K562 (cell line): ENCODE measurements at regions not wholly inside any gene's neighbourhood (a gene's known extent, or its start where the extent isn't known, plus 50 kb on each side); places are given as distances from the start of the nearest gene placed in this dataset.

ENCODE experiments used
- CBFA2T2 ChIP-seq: fragments of 450-650 bp; conservative IDR thresholded peaks from 2 replicates; pipeline ENCODE4 v1.6.1; 2017; ENCODE audit warnings: mild to moderate bottlenecking
- ETS2 ChIP-seq: IDR thresholded peaks from 2 replicates; pipeline ENCODE4 v1.6.1; 2016; ENCODE audit warnings: borderline replicate concordance, missing genetic modification characterization, mild to moderate bottlenecking, moderate library complexity, missing compliant biosample characterization; ENCODE audit not compliant: poor library complexity, severe bottlenecking
- FOXM1 ChIP-seq, 2 experiments: fragments of 450-650 bp in 1 of 2; sonication (generic) in 1 of 2; formaldehyde crosslinking in 1 of 2; IDR thresholded peaks; 2 replicates each; pipeline versions ENCODE4 v1.6.1 to v1.9.0; 2017 to 2022; ENCODE audit warnings: low read depth in 2 of 2, mild to moderate bottlenecking in 2 of 2, missing genetic modification reagents in 1 of 2, moderate library complexity in 1 of 2
- NFE2L1 ChIP-seq: fragments of 450-650 bp; IDR thresholded peaks from 2 replicates; pipeline ENCODE4 v1.6.1; 2016; ENCODE audit warnings: missing genetic modification characterization, low read depth, mild to moderate bottlenecking, missing compliant biosample characterization, moderate library complexity, borderline replicate concordance
- RBM39 ChIP-seq: fragments of 200-400 bp; formaldehyde crosslinking; optimal IDR thresholded peaks from 2 replicates; pipeline ENCODE3; 2018; ENCODE audit warnings: low read depth, low read length
- REST ChIP-seq, 2 experiments: fragments of 450-650 bp; formaldehyde crosslinking in 1 of 2; IDR thresholded peaks; 2 replicates each; pipeline versions ENCODE4 v1.4.0 to v1.6.1; 2014 to 2020; ENCODE audit warnings: mild to moderate bottlenecking in 2 of 2, borderline replicate concordance in 1 of 2, low read depth in 1 of 2
- TAF1 ChIP-seq: IDR thresholded peaks from 2 replicates; pipeline ENCODE4 v1.6.1; 2011; ENCODE audit warnings: mild to moderate bottlenecking, low read length, moderate library complexity; ENCODE audit not compliant: insufficient read depth, control insufficient read depth, severe bottlenecking; ENCODE audit errors: extremely low read depth
- XRCC4 ChIP-seq: IDR thresholded peaks from one replicate; pipeline ENCODE4 v1.6.1; 2011; ENCODE audit not compliant: insufficient read depth, insufficient read length; ENCODE audit errors: extremely low read depth
- ZFPM2 ChIP-seq: fragments of 250-450 bp; sonication (Bioruptor Pico); IDR thresholded peaks from 2 replicates; pipeline ENCODE4 v1.5.1; 2022; ENCODE audit warnings: mild to moderate bottlenecking
- ZNF23 ChIP-seq: fragments of 250-450 bp; sonication (Bioruptor Pico); IDR thresholded peaks from 2 replicates; pipeline ENCODE4 v1.4.0; 2020; ENCODE audit warnings: mild to moderate bottlenecking

- TF ChIP-seq REST (IDR thresholded peaks at IDR 0.05; ENCODE audit: borderline replicate concordance) = no peak
- no peak for TF ChIP-seq REST (CRISPR knock-in tag; IDR thresholded peaks at IDR 0.05; ENCODE audit: low read depth)
- TF ChIP-seq ZFPM2 (CRISPR knock-in tag) = no peak
- no peak for TF ChIP-seq FOXM1 (IDR thresholded peaks at IDR 0.05; ENCODE audit: low read depth)
- no peak for TF ChIP-seq FOXM1 (CRISPR knock-in tag; IDR thresholded peaks at IDR 0.05; ENCODE audit: low read depth)
- no peak for TF ChIP-seq ZNF23 (CRISPR knock-in tag)
- TF ChIP-seq NFE2L1 (tag) = no peak
- TF ChIP-seq TAF1 = no peak
- TF ChIP-seq CBFA2T2 = no peak
- no peak for TF ChIP-seq XRCC4
- no peak for TF ChIP-seq ETS2 (tag)
- no peak for TF ChIP-seq RBM39
- TF ChIP-seq, all 486 proteins: peak for 0
Observed at GRCh38 chr6:112470376-112470775, 123.2 kb downstream of the RFPL4B start (continued).
